ENCODE measurements at regions not wholly inside any gene's neighbourhood (a gene's known extent, or its start where the extent isn't known, plus 50 kb on each side); places are given as distances from the start of the nearest gene placed in this dataset.
A peak's percentile ranks its signal among the peaks of the same experiment; 100 is the strongest.

DNA sequence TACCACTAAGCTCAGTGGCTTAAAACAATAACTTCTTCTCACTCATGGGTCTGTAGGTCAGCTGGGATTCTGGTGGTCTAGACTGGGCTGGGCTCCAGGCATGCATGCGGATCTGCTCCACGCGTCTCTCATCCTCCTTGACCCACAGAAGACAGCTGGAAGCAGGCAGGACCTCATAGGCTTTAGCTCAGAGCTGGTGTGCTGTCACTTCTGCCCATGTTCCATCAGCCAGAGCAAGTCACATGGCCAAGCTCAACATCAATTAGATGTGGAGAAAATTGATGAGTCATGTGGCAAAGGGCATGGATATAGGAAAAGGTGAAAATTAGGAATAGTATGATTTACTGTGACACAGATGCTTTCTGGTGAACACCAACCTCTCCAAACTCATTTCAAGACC is 57.4 kb upstream of the PSMF1 start:
- DNase-seq (ENCODE audit: extremely low spot score, unreplicated experiment) = peak; percentile 62
- no peaks in the 10 kb centered on the region for H3K36me3 Mint-ChIP-seq (ENCODE audit: unreplicated experiment)
- no peaks in the 10 kb centered on the region for H3K27me3 Mint-ChIP-seq (ENCODE audit: unreplicated experiment)
- H3K27ac Mint-ChIP-seq (ENCODE audit: unreplicated experiment) = no peak overlapping the region
- TF ChIP-seq CTCF (IDR thresholded peaks at IDR 0.05) = no peak
- no peak overlapping the region for H3K4me3 Mint-ChIP-seq (ENCODE audit: unreplicated experiment)
- no peaks in the 10 kb centered on the region for H3K4me1 Mint-ChIP-seq (ENCODE audit: unreplicated experiment)
- no peaks in the 10 kb centered on the region for H3K9me3 Mint-ChIP-seq (ENCODE audit: unreplicated experiment)

DNA sequence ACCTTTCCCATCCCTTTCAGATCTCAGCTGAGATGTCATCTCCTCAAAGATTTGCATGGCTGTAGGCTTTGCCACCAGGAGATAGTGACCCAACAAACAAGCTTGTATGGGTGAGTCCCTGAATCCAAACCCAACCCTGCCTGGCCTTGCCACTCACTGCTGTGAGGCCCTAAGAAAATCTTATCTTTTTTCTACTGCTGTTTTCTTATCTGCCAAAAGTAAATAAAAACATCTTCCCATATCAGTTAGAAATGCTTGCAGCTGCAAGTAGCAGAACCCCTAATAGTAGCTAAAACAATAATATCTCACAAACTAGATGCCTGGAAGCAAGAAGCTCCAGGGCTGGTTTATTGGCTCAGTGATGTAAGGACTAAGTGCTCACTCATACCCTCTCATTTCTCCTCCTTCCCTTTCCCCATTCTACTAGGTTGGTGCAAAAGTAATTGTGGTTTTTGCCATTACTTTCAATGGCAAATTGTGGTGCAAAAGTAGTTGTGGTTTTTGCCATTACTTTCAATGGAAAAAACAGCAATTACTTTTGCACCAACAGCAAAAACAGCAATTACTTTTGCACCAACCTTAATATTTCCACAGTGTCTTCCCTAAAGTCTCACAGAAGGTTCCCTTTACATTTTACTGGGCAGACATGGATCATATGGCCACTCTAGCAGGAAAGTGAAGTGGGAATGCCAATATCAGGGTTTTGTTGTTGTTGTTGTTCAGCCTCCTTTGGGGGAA is 56.7 kb upstream of the PSMF1 start:
- Mint-ChIP-seq H3K27me3 (ENCODE audit: unreplicated experiment) (no peaks in the 10 kb centered on the region), H3K9me3 (ENCODE audit: unreplicated experiment) (peaks cover 5% of the 10 kb centered on the region), H3K4me1 (ENCODE audit: unreplicated experiment) (no peaks in the 10 kb centered on the region), H3K27ac (ENCODE audit: unreplicated experiment) (no peak overlapping the region), H3K4me3 (ENCODE audit: unreplicated experiment) (no peak overlapping the region), H3K36me3 (ENCODE audit: unreplicated experiment) (no peaks in the 10 kb centered on the region)
- TF ChIP-seq CTCF (IDR thresholded peaks at IDR 0.05) = no peak
- DNase-seq (ENCODE audit: extremely low spot score, unreplicated experiment) = no peak

DNA sequence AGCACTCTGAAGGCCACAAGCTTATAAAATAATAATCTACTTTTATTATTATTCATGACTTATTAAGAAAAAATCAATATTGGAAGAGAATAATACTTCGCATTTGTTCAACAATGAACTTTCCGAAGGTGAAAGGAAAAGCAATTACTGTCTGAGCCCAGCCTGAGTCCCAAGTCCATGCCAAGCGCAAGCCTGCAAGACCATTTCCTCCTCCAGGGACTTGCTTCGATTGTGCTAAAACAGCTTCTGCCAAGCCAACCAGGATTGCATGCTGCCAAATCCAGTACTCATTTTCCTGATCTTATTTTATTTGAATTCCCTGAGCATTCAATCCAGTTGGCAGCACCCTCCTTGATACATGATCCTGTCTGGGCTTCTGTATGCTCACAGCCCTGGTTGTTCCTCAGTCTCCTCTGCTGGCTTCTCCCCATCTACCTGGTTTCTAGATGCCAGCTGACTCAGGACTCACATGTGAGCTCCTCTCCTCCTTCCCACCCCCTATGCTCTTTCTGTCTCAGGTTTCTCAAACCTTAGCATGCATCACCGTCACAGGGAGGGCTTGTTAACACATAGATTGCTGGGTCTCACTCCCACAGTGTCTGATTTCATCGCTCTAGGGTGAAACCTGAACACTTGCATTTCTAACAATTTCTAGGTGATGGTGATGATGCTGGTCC is 55.9 kb upstream of the PSMF1 start:
- Mint-ChIP-seq H3K27me3 (ENCODE audit: unreplicated experiment) (no peaks in the 10 kb centered on the region), H3K27ac (ENCODE audit: unreplicated experiment) (no peak overlapping the region), H3K4me1 (ENCODE audit: unreplicated experiment) (no peaks in the 10 kb centered on the region), H3K4me3 (ENCODE audit: unreplicated experiment) (no peak overlapping the region), H3K9me3 (ENCODE audit: unreplicated experiment) (peaks cover 10% of the 10 kb centered on the region), H3K36me3 (ENCODE audit: unreplicated experiment) (no peaks in the 10 kb centered on the region)
- TF ChIP-seq CTCF (IDR thresholded peaks at IDR 0.05) = no peak
- no peak for DNase-seq (ENCODE audit: extremely low spot score, unreplicated experiment)

Measured in osteocyte (in vitro differentiated cells).